ENCODE measurements at regions not wholly inside any gene's neighbourhood (a gene's known extent, or its start where the extent isn't known, plus 50 kb on each side); places are given as distances from the start of the nearest gene placed in this dataset.

- ChIA-PET POLR2A (no interaction called here), CTCF (interaction anchor here (1.0 to 3.5 kb wide), 6 partner anchors 8 to 84 kb away, joined by 3 to 16 read pairs (median 4); no protein-coding TSS in a partner anchor)
- no peak for DNase-seq (ENCODE audit: extremely low spot score)
- TF ChIP-seq CTCF (IDR thresholded peaks at IDR 0.05; ENCODE audit: control extremely low read depth, extremely low read depth, low read depth, missing control alignments) = no peak
Measured at GRCh38 chr1:212539737-212540430, 68.7 kb upstream of the ATF3 start.

GRCh38 chr1:212542761-212543187 lies 65.8 kb upstream of the ATF3 start:
- DNase-seq (ENCODE audit: extremely low spot score) = no peak
- ChIA-PET POLR2A (no interaction called here), CTCF (no interaction called here)

GRCh38 chr1:212544110-212544509 lies 64.5 kb upstream of the ATF3 start:
- CTCF ChIA-PET = interaction anchor here (0.8 to 2.0 kb wide), 4 partner anchors 10 to 86 kb away, joined by 3 to 6 read pairs (median 3); no protein-coding TSS in a partner anchor
- POLR2A ChIA-PET = no interaction called here
- no peak for DNase-seq (ENCODE audit: extremely low spot score)
- no peak for TF ChIP-seq CTCF (IDR thresholded peaks at IDR 0.05; ENCODE audit: control extremely low read depth, extremely low read depth, low read depth, missing control alignments)

More at GRCh38 chr1:212542761-212543187, 65.8 kb upstream of the ATF3 start:
- TF ChIP-seq CTCF (IDR thresholded peaks at IDR 0.05; ENCODE audit: control extremely low read depth, extremely low read depth, low read depth, missing control alignments) = no peak

- CTCF ChIA-PET = interaction anchor here (1.2 to 1.7 kb wide), 4 partner anchors 9 to 90 kb away, joined by 3 to 6 read pairs (median 4); no protein-coding TSS in a partner anchor
- POLR2A ChIA-PET = no interaction called here
- no peak for DNase-seq (ENCODE audit: extremely low spot score)
- no peak for TF ChIP-seq CTCF (IDR thresholded peaks at IDR 0.05; ENCODE audit: control extremely low read depth, extremely low read depth, low read depth, missing control alignments)
Measured at GRCh38 chr1:212545941-212546635, 62.5 kb upstream of the ATF3 start.

GRCh38 chr1:212549503-212550017 lies 59.0 kb upstream of the ATF3 start:
- ChIA-PET POLR2A (no interaction called here), CTCF (interaction anchor here (0.9 to 1.1 kb wide), 2 partner anchors 21 to 92 kb away, joined by 3 read pairs; no protein-coding TSS in a partner anchor)

More at GRCh38 chr1:212549503-212550017, 59.0 kb upstream of the ATF3 start:
- TF ChIP-seq CTCF (IDR thresholded peaks at IDR 0.05; ENCODE audit: control extremely low read depth, extremely low read depth, low read depth, missing control alignments) = no peak
- no peak for DNase-seq (ENCODE audit: extremely low spot score)

Measured in GM10248 (cell line).